ENCODE measurements at regions not wholly inside any gene's neighbourhood (a gene's known extent, or its start where the extent isn't known, plus 50 kb on each side); places are given as distances from the start of the nearest gene placed in this dataset.

DNA sequence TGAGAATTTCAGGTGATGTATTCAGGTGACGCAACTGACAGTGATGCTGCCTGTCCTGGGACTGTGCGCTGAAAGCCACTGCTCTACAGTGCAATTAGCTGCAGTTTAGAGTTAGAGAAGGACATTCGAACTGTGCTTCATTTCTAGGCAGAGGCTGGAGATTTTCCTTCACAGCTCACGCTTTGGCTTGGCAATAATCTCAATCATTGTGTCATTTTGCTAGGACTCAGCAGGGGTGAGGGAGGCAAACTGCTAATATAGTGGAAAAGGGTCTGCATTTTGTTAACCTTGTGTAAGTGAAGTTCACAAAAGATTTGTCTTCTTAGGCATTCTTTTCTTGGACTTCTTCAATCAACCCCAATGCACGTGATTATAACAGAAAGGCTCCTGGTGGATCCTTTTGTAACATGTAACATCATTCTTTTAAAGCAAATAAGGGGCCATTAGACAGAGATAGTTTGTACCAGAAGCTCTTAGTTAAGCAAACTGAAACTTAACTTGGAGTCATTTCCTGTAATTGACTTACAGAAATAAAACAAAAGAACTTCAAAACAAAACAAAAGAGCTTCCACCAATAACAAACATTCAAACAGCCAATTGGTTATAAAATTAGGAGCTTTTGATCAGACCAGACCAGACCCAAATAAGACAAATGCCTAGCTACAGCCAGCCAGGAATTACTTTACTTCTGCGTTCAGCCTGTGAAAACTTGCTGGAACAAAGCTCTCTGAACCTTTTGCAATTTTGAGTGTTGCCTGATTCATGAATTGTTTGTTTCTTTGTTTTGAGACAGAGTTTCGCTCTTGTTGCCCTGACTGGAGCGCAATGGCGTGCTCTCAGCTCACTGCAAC lies 1376.3 kb upstream of the CELF4 start:
- no peak for TF ChIP-seq POLR2A (IDR thresholded peaks at IDR 0.05)
- TF ChIP-seq CTCF (IDR thresholded peaks at IDR 0.05): no peak

Measured in Peyer's patch (tissue), 4 donors.